ENCODE measurements at regions not wholly inside any gene's neighbourhood (a gene's known extent, or its start where the extent isn't known, plus 50 kb on each side); places are given as distances from the start of the nearest gene placed in this dataset.
"Not testable (repeated sequence)": the region's sequence is repeated elsewhere in the genome, so short reads cannot be mapped to it uniquely, and the experiment has no call there.

DNA sequence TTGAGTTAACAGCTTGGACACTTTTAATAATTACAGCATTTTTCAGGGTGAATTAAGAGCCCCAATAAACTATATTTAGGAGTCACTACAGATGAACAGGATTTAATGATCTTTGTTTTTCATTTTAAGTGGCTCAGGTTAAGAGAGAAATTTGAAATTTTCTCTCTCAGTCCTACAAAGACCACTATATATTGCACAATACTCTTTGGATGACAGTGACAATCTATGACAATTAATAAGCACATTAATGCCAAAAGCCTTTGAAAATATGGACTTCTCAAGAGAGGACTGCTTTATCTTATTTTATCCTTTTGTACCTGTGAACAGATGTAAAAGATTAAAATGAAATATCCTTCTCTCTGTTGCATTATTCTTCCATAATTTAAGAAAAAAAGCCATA, 151.1 kb upstream of the IRX5 start:
- H3K36me3 Mint-ChIP-seq = no peaks in the 10 kb centered on the region
- DNase-seq (ENCODE audit: low spot score in 2 of 2) (no peak), ATAC-seq (no peak)
- no peak overlapping the region for H3K27ac Mint-ChIP-seq
- H3K9me3 Mint-ChIP-seq = peaks cover 0 to 3% of the 10 kb centered on the region in 2 donors

DNA sequence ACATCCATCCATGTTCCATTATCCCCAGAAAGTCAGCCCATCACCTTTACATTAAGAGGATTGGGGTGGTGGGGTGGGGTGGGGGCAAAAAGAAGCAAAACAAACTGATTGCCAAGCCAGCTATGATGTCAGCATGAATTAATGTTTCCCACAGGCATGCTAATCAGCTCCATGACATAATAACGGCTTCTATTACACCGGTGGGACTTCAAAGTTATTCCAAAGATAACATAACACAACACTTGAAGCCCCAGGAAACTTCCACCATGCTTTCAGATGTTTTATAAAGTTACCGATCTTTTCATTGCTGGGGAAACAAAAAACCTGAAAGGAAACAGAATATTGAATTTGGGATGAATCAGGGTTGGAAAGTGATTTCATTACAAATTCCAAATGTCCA, 155.9 kb upstream of the IRX5 start:
- no peak overlapping the region for H3K27ac Mint-ChIP-seq
- DNase-seq (ENCODE audit: low spot score in 2 of 2) = no peak
- H3K9me3 Mint-ChIP-seq = peaks cover 10 to 11% of the 10 kb centered on the region in 2 donors
- ATAC-seq = no peak
- no peaks in the 10 kb centered on the region for H3K36me3 Mint-ChIP-seq

DNA sequence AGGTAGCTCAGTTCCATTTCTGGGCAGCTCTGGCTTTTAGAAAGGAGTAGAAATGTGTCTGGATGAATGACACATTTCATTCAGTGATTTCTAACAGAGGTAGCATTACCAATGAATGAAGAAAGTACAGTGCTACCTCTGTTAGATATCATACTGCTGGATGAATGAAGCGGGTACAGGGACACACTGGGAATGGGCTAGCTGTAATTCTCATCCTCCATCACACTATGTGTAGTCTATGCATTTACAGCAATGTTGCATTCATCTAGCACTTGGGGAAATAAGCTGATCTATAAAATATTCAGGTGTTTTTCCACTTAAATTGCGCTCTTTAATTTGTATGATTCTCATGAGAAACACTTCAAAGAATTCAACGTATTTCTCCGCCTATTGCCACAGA, 158.3 kb upstream of the IRX5 start:
- Mint-ChIP-seq H3K27ac (no peak overlapping the region), H3K9me3 (peaks cover 10 to 11% of the 10 kb centered on the region in 2 donors), H3K36me3 (no peaks in the 10 kb centered on the region)
- no peak for DNase-seq (ENCODE audit: low spot score in 2 of 2)
- no peak for ATAC-seq

DNA sequence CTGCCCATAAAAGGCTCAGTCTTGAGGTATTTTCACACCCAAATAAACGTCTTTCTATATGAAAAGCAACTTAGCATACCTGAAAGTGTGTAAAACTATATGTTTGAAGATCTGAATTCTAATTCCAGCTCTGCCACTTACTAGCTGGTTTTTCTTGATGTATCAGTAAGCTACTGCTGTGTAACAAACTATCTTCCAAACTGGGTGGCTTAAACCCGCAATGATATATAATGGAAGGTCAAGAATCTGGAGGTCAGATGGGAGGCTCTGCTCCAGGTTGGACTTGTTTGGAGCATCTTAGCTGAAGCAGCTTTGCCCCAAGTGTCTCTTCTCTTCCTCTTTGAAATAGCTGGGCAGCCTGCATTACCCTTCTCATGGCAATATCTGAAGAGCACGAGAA, 164.3 kb upstream of the IRX5 start:
- Mint-ChIP-seq H3K9me3 (peaks cover 0 to 10% of the 10 kb centered on the region in 2 donors), H3K36me3 (peaks cover 0 to 7% of the 10 kb centered on the region in 2 donors)
- ATAC-seq = no peak

DNA sequence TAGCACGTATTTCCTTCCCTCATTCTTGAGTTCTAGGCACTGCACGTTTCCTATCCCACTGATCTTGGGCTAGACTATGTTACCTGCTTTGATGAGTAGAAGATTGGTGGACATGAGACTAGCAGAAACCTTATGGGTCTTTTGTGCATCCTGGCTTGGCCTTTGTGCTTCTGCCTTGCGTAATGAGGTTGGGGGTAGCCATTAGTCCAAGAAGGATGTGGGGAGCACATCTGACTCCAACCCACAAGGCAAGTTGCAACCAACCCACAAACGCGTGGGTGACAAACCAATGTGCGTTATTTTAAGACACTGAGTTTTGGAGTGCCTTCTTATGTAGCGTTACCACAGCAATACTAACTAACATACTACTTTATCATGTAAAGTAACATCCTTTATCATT, 180.4 kb upstream of the IRX5 start:
- Mint-ChIP-seq H3K9me3 (peaks cover 0 to 12% of the 10 kb centered on the region in 2 donors), H3K36me3 (no peaks in the 10 kb centered on the region), H3K27ac (no peak overlapping the region)
- ATAC-seq (no peak), DNase-seq (ENCODE audit: low spot score in 2 of 2) (no peak)

More for the DNA sequence above, 164.3 kb upstream of the IRX5 start:
- H3K27ac Mint-ChIP-seq = no peak overlapping the region
- no peak for DNase-seq (ENCODE audit: low spot score in 2 of 2)

DNA sequence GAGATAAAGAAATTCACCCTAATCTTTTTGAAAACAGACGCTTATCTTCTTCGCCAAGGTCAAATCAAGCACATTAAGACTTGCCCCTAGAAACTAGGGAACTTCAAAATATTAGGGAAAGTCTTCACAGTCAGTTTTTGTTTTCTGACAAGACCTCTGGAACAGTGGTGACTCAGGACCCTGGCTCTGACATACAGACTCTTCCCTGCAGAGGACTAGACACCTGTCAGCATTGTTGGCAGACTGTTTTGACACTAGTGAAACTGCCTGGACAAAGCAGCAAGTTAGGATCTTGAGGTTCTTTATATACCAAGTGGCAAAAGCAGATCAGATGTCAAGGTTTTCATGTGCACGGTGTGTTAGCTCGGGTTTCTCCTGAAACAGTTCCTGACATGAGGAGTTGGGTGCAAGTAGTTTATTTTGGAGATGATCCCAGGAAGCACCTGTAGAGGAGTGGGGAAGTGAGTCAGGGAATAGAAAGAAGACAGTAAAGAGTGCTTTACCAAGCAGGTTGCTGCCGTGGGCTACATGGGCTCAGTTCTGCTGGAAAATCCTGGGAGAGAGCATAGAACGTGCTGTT, 182.0 kb upstream of the IRX5 start:
- ATAC-seq = no peak
- peaks cover 4 to 10% of the 10 kb centered on the region in 2 donors for H3K9me3 Mint-ChIP-seq

DNA sequence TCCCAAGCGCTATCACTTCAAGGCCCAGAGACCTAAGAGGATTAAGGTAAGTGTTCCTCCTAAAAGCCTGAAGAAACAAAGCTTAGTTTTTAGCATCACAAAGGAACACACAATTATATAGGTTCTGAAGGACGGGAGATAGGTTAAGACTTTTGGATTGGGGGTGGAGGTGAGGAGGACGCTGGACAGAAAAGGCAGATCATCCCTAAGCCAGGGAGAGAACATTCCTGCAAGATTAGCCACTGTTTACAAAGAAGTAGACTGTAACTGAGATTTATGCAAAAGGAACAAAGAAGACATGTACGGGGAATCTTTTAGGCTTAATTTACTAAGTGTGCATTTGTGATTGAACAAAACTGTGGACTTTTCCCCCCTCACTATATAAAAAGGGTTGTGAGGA, 184.1 kb upstream of the IRX5 start:
- Mint-ChIP-seq H3K9me3 (peaks cover 4 to 8% of the 10 kb centered on the region in 2 donors), H3K36me3 (no peaks in the 10 kb centered on the region), H3K27ac (no peak overlapping the region)
- no peak for ATAC-seq
- no peak for DNase-seq (ENCODE audit: low spot score in 2 of 2)

More for the DNA sequence above, 182.0 kb upstream of the IRX5 start:
- DNase-seq (ENCODE audit: low spot score in 2 of 2) = no peak
- no peaks in the 10 kb centered on the region for H3K36me3 Mint-ChIP-seq
- no peak overlapping the region for H3K27ac Mint-ChIP-seq

DNA sequence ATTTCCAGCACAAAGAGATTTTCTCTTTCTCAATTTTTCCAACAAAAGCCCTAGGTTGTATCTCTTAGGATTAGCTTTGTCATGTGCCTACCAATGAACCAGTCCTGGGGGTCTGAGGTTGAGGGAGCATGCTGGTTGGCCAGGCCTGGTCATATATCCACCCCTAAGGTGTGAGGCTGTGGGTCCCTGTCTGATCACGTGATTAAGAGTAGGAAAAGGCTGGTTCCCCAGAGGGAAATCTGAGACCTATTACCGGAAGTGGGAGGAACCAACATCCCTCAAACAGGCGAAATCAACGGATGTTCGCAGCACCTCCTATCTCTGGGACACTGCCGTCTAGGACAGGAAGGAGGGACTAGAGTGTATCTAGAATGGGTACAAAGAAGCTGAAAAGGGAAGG, 185.7 kb upstream of the IRX5 start:
- Mint-ChIP-seq H3K9me3 (peaks cover 1 to 4% of the 10 kb centered on the region in 2 donors), H3K27ac (no peak overlapping the region), H3K36me3 (no peaks in the 10 kb centered on the region)
- DNase-seq (ENCODE audit: low spot score in 2 of 2) = no peak
- no peak for ATAC-seq

DNA sequence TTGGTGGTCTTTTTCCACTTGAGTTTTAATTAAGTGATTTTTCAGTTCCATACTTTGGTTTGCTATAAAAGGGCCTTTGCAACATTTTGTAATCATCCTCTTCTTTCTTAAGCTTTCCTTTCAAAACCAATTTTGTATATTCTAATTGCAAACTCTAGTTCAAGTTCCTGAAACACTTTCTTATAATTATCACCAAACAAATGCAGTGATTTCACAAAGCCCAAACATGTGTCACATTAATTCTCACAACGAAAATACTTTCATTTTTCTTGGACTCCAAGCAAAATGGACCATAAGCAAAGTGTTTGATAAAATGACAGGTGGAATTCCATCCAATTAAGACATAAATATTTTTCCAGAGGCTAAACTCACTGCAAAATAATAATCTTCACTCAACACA, 188.2 kb upstream of the IRX5 start:
- Mint-ChIP-seq H3K9me3 (peaks cover 4 to 7% of the 10 kb centered on the region in 2 donors), H3K36me3 (no peaks in the 10 kb centered on the region), H3K27ac (no peak overlapping the region)
- no peak for DNase-seq (ENCODE audit: low spot score in 2 of 2)
- ATAC-seq = no peak

DNA sequence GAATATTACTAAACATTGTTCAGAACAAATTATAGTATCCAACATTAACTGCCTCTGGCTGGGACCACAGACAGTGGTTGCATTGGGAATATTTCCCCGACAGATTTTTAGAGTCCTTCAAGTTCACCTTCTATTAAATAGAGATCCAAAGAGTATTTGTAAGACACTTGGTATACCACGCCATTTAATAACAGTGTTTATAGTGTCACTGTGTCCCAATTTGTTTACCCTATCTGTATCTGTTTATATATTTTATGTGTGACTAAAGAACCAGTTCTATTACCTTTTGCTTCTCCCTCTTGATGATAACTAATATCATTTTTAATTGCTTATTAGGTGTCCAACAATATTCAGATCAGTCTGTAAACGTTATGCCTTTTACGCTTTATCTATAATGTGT, 191.3 kb upstream of the IRX5 start:
- no peak for DNase-seq (ENCODE audit: low spot score in 2 of 2)
- Mint-ChIP-seq H3K36me3 (no peaks in the 10 kb centered on the region), H3K9me3 (peaks cover 0 to 11% of the 10 kb centered on the region in 2 donors), H3K27ac (no peak overlapping the region)
- ATAC-seq = no peak

DNA sequence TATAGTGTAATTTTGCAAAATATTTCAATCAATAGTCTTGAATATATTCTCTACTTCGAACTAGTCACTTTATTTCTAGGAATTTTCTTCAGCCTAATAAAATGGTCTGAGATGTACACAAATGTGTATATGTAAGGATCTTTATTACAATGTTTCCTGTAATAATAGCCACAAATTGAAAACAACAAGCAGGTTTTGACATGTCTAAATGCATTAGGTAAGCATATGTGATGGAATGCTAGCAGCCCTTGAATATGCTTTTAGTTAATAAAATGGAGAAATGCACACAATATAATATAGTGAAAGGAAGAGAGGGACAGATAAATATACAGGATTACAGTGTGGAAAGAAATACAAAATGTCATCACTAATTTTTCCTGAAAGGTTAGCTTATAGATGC, 196.5 kb upstream of the IRX5 start:
- DNase-seq (ENCODE audit: low spot score in 2 of 2) (no peak), ATAC-seq (no peak)
- Mint-ChIP-seq H3K36me3 (no peaks in the 10 kb centered on the region), H3K27ac (no peak overlapping the region), H3K9me3 (peaks cover 0 to 4% of the 10 kb centered on the region in 2 donors)

DNA sequence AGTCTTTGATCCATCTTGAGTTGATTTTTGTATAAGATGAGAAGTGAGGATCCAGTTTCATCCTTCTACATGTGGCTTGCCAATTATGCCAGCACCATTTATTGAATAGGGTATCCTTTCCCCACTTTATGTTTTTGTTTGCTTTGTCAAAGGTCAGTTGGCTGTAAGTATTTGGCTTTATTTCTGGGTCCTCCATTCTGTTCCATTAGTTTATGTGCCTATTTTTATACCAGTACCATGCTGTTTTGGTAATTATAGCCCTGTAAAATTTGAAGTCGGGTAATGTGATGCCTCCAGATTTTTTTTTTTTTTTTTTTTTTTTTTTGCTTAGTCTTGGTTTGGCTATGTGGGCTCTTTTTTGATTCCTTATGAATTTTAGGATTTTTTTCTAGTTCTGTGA, 203.0 kb upstream of the IRX5 start:
- H3K9me3 Mint-ChIP-seq; H3K36me3 Mint-ChIP-seq; ATAC-seq; H3K27ac Mint-ChIP-seq; DNase-seq (ENCODE audit: low spot score in 2 of 2): not testable (repeated sequence)

DNA sequence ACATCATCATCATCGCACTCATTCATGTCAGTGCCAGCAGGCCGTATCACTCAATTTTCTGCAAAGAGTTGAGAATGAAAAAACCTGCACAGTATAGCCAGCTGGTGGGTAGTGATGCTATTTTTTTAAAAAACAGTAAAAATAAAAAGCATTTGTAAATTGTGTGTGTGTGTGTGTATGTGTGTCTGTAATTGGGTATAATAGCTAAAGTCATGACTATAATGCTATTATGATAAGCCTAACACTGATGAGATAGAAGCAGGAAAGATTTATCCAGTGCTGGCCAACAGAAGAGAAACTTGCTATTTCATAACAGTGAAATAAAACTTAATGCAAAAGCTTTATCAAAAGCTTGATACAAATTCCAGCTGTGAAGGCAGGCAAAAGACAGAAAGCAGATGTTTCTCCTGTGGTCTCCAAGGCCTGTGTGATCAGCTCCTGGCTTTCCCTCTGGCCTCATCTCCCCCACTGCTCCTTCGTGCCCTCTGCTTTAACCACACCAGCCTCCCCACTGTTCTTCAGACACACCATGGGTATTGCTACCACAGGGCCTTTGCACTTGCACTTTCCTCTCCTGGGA, 206.2 kb upstream of the IRX5 start:
- Mint-ChIP-seq H3K9me3 (peaks cover 7% of the 10 kb centered on the region in 2 donors), H3K36me3 (no peaks in the 10 kb centered on the region), H3K27ac (no peak overlapping the region)
- ATAC-seq (no peak), DNase-seq (ENCODE audit: low spot score in 2 of 2) (no peak)

DNA sequence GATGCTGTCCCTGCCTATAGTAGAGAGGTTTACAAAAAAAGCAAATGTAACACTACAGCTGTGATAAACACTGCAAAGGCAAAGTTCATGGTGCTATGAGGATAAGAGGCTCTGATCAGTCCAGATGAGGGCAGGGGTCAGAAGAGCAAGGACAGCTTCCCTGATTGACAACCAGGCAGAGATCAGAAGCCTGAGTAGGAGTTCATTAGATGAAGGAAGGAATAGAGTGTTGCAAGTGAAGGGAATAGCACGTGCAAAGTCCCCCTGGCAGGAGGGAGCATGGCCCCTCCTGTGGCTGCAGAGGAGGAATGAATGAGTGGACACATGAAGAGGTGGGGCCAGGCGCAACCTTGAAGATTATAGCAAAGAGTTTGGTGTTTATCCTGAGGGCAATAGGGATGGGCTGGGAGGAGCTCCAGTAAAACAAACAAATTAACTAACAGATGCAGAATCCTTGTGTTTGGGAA, 208.4 kb upstream of the IRX5 start:
- DNase-seq (ENCODE audit: low spot score in 2 of 2) (no peak), ATAC-seq (no peak)
- H3K36me3 Mint-ChIP-seq = no peaks in the 10 kb centered on the region
- peaks cover 11% of the 10 kb centered on the region in 2 donors for H3K9me3 Mint-ChIP-seq
- H3K27ac Mint-ChIP-seq = no peak overlapping the region

DNA sequence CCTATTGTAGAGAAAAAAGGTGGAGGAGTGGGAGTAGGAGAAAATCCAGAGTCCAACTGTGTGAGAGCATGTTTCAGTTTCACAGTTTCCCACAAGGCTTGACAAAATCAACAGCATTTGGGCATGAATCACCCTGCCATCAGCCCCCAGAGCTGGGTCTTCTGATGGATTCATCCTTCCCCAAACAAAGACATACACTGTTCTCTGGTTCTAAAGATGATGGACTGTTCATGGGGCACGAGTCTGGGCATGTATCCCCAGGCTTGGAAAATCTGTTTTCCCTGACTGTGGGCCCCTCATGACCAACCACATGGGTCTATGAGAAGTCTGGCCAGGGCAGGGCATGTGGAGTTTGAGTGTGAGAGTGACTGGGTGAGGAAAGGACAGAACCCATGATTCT, 210.4 kb upstream of the IRX5 start:
- Mint-ChIP-seq H3K9me3 (peaks cover 11% of the 10 kb centered on the region in 2 donors), H3K27ac (no peak overlapping the region), H3K36me3 (no peaks in the 10 kb centered on the region)
- DNase-seq (ENCODE audit: low spot score in 2 of 2) (no peak), ATAC-seq (no peak)

DNA sequence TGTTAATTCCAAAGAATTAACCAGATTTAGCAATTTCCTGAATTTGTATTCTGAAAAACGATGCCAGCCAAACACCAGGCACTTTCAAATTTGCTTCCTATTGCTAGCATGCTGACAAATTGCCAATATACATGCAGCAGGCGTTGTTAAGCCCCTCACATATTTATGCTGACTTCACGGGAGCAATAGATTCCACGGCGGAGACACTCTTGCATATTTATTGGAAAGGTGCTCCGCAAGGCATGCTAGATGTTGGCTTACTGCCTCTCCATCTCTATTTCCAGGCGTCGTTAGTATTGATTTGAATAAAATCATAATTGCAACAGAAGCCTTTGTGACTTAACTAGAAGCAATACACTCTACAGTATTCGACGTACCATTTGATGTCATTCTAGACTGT, 211.0 kb upstream of the IRX5 start:
- no peaks in the 10 kb centered on the region for H3K36me3 Mint-ChIP-seq
- no peak for DNase-seq (ENCODE audit: low spot score in 2 of 2)
- ATAC-seq = no peak
- no peak overlapping the region for H3K27ac Mint-ChIP-seq
- peaks cover 7 to 11% of the 10 kb centered on the region in 2 donors for H3K9me3 Mint-ChIP-seq

DNA sequence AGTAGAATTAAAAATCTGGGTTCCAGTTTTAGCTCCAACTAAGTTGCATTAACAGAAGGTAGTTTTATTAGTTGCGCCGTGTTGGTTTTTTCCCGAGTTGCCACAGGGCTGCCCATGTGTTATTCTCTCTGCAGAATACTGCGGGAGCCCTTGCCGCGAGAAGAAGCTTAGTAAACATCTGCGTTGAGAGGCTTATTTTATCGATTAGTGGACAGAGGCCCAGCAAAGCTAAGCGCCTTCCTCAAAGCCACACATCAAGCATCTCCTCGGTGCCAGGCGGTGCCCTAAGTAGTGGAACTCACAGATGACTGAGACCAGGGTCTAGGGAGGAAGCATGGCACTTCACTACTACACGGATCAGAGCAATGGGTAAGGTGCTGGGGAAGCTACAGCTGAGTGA, 212.3 kb upstream of the IRX5 start:
- no peak overlapping the region for H3K27ac Mint-ChIP-seq
- peaks cover 7 to 11% of the 10 kb centered on the region in 2 donors for H3K9me3 Mint-ChIP-seq
- H3K36me3 Mint-ChIP-seq = no peaks in the 10 kb centered on the region
- DNase-seq (ENCODE audit: low spot score in 2 of 2) (no peak), ATAC-seq (no peak)

DNA sequence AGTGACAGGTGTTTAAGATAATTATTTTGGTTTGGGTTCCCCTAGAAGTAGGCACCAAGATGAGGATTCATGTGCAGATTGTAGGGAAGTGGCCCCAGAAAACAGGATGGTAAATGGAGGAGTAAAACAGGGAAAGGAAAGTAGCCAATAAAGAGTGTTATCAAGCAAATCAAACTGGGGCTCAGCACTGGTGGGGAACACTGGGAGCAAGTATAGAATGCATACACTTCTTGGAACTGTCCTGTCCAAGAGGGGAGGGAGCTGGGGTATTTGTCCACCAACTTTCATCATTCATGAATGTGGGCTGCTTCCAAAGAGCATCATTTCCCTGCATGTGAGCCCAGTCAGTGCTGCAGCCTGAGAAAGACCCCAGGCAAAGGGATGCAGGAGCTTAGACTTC, 215.7 kb upstream of the IRX5 start:
- H3K9me3 Mint-ChIP-seq = peaks cover 3 to 4% of the 10 kb centered on the region in 2 donors
- DNase-seq (ENCODE audit: low spot score in 2 of 2) (no peak), ATAC-seq (no peak)
- no peak overlapping the region for H3K27ac Mint-ChIP-seq
- no peaks in the 10 kb centered on the region for H3K36me3 Mint-ChIP-seq

All from activated naive CD4-positive, alpha-beta T cell treated with anti-CD3 and anti-CD28 coated beads, Interleukin-2, amount 50 U/mL, for 72 hours (primary cell).